NCI-H526 treated with DMSO at 0.1 percent for 48 hours (cell line): ENCODE measurements at regions not wholly inside any gene's neighbourhood (a gene's known extent, or its start where the extent isn't known, plus 50 kb on each side); places are given as distances from the start of the nearest gene placed in this dataset.
"Not testable (repeated sequence)": the region's sequence is repeated elsewhere in the genome, so short reads cannot be mapped to it uniquely, and the experiment has no call there.

ENCODE experiments used
- DNase-seq: peaks from one replicate; lab custom pipeline; 2025; lab: John Stamatoyannopoulos, UW

DNA sequence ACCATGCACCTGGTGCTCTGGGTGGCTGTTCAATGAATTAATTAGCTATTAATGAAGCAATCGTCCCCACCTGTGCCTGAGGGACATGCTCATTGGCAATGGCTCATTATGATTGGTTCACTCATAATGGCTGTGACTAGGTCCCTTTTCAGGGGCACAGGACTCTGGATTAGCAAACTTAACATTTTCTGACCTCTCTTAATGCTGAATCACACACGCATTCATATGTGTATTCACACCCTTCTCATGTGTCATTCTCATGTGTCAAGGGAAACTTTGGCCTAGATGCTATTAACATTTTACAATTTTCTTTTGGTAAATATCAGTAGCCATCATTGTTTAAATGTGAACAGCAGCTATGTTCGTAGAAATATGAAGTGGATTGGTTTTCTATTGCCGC lies 98.9 kb upstream of the PMAIP1 start:
- DNase-seq = no peak

DNA sequence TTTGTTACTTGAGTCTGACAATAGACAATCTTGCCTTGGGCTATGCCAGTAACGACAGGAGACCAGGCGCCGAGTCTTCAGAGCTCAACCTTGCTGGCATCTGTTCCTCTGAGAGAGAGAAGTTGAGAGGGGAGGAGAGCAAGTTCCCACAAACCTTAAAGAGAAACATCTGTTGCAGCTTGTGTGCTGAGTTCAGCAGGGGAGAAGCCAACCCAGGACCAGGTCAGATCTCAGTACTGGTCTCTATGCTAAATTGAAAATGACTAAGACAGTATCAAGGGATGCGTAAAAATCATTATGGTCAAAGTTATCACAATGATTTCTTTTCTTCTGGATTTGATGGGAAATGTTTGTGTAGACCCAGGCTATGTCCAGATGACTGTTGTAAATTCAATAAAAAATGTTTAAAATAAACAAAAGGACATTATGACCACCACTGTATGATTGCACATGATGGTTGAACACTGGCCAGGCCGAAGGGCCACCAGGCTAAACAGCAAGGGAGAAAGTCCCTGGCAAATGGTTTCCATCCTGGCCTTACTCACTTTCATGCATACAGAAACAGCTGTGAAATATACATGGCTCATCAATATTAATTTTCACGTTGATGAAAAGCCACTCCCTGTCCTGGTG lies 100.3 kb upstream of the PMAIP1 start:
- DNase-seq = no peak

DNA sequence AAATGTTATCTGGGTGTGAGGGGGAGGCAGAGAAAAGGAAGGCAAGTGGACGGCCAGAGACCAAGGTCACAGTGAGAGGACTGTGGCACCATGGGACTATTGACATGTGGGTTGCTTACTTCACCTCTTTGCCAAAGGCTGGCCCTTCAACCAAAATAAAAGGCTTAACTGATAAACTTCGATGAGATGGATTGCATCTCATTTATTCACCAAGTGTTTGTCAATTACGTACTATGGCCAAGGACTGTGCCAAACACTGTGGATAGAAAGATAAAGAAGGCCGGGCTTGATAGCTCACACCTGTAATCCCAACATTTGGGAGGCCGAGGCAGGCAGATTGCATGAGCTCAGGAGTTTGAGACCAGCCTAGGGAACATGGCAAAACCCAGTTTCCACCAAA lies 98.7 kb upstream of the CCBE1 start:
- DNase-seq = no peak

DNA sequence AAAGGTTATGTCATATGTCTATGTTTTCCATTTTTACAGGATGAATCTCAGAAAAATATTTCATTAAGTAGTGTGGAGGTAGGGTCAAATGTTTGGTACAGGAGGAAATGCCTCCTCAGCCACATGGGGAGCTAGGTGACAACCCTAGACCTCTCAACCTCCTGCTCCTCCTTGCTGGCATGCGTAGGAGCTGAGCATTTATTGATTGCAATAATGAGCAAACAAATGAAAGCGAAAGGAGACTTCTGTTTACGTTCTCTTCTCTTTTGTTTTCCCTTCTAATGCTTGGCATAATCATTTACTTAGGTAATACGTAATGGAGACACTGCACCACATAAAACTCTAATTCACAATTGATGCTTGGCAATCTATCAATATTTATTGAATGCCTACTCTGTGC lies 95.1 kb upstream of the CCBE1 start:
- DNase-seq = no peak

DNA sequence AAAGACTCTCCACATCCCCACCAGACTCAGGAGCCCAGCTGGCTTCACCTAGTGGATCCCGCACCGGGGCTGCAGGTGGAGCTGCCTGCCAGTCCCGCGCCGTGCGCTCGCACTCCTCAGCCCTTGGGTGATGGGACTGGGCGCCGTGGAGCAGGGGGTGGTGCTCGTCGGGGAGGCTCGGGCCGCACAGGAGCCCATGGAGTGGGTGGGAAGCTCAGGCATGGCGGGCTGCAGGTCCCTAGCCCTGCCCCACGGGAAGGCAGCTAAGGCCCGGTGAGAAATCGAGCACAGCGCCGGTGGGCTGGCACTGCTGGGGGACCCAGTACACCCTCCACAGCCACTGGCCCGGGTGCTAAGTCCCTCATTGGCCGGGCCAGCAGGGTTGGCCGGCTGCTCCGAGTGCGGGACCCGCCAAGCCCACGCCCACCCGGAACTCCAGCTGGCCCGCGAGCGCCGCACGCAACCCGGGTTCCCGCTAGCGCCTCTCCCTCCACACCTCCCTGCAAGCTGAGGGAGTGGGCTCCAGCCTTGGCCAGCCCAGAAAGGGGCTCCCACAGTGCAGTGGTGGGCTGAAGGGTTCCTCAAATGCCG lies 93.2 kb upstream of the CCBE1 start:
- not testable (repeated sequence) for DNase-seq

DNA sequence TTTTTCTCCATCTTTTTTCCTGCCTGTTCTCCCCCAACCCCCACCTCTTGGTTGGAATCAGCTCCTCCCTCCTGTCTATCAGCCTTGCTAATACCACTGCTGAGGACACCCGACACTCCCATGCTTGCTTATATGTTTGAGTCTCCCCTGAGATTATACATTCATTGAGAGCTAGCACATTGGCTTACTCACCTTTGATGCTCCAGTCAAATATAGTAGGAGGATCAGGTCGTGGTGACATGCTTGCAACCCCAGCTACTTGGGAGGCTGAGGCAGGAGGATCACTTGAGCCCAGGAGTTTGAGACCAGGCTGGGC lies 91.5 kb upstream of the CCBE1 start:
- DNase-seq = no peak

DNA sequence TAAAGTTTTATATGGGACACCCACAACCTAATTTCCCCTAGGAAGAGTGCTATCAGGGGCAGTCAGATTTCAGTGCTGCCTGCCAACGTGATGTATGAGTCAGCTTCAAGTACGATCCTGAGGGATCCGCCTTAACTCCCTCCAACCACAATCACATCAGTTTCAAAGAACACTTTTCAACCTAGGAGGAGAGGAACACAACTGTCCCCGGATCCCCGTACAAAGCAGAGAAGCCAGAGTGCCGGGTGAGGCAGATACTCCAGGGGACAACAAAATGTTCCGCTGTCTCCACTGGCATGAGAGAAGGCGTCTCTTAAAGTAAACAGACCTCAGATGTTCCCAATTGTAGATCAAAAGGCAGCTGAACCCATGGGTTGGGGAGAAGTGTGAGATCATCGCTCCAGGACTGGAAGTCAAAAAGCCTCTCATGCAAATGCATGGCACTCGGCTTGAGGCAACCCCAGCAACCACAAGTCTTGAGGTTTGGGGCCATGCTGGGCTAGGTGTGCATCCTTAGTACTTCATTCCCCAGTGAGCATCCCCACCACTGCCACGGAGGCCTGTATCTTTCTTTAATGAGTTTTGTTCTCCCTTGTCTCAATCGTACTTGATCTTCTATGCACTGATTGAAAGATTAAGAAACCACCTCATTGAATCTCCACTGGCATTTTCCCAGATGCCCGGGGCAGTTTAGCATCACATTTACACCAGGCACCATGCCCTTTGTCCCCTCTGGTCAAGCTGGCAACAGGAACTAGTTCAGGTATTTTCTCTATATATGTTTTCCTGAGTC lies 91.0 kb upstream of the CCBE1 start:
- no peak for DNase-seq

DNA sequence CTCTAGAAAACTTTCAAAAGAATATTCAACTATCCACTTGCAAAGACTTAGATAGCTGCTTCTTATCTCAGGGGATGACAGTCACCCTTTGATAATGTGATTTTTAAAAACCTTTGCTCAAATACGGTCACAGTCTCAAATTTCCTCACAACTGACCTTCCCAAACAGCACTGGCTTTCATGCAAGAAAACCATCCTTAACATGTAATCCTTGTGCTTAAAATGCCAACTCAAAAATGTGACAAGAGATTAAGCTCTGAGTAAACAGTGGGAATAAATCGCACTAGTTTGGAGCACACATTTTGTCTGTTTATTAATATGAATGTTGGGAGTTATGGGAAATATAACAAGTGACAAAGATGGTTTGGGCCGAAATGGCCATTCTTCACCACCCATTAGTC lies 87.5 kb upstream of the CCBE1 start:
- no peak for DNase-seq

DNA sequence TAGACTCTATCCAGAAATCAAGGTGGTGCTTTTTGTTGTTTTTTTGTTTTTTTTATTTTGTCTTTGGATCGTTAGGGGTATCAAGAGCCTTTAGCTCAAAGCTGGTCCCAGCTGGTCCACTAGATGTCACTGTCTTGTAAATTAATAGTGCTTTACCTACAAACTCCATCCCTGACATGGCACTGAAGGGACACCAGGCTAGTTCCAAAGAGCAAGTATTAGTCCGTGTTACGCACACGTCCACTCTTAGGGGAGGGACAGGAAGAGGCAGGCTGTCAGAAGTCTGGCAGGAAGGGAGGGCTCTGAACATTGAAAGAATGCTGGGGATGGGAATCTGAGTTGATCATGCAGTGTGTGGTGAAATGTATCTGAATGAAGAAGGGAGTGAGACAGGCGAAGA lies 85.9 kb upstream of the CCBE1 start:
- DNase-seq = peak; percentile 13

DNA sequence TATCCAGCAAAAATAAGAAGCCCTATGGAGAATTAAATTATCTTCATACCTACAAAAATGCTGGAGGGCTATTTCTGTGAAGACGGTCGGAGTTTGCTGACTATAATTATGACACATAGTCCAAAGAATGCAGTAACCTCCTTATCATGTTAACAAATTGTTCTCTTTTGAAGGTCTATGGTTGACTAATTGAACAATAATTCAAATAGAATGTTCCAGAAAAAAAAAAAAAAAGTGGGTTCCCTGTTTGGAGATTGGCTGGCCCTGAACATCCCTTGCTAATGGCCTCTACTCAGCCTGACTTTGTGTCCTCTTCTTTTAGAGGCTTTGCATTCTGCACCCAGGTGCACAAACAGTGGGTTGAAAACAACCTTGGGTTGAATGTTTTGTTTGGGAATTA lies 82.8 kb upstream of the CCBE1 start:
- no peak for DNase-seq

DNA sequence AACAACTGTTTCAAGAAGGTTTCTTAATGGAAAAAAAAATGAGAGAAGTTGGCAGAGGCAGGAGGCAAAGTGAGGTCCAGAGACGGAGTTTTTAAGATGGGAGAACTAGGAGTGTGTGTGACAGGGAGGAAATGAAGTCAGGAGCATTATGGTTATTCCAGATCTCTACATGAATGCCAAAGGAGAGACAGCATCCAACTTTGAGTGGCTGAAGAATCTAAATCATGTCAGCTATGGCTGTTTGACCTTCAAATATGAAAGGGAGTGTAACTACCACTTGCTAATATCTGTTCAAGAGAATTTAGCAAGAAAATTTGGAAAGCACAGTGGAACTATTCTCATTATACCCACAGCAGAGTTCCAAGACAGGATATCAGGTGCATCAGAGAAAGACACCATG lies 81.2 kb upstream of the CCBE1 start:
- no peak for DNase-seq

DNA sequence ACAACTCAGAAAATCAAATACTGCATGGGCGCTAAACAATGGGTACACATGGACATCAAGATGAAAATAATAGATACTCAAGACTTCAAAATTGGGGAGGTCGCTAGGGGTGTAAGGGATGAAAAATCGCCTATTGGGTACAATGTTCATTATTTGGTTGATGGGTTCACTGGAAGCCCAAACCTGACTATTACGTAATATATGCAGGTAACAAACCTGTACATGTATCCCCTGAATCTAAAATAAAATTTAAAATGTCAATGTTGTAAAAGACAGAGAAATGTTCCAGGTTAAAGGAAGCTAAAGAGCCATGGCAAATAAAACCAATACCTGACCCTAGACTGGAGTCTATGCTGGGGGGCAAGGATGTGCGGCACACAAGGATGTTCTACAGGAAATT lies 80.4 kb upstream of the CCBE1 start:
- DNase-seq = no peak

DNA sequence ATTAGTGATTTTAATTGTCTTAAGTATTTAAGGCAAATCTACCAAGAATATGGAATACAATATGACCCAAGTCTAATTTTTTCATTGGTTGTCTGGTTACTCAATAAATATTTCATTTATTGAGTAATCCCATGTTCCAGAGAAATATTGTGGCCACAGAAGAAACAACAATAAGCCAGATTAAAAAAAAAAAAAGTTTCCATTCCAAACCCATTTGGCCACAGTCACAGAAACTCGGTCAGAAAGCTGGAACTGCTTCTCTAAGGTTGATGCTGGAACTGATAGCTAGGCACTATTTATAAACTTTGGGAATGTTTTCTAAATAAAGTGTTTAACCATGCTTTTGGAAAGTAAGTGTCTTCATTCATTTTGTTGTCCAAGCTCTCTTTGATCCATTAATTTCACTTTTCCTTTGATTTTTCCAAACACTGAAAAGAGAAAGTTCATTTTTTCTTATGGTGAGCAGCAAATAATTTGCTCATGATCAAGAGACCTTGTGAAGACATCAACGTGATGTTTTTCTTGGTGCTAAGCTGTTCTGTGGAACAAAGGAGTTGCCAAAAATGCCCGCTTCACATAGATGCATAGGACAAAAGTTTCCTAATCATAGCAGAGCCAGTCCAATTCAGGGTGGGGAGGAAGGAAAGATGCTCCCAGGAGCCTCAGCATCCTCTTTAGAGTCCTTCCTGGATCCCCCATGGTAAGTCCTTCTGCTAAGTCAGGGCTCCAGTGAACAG lies 72.1 kb upstream of the CCBE1 start:
- DNase-seq = no peak

DNA sequence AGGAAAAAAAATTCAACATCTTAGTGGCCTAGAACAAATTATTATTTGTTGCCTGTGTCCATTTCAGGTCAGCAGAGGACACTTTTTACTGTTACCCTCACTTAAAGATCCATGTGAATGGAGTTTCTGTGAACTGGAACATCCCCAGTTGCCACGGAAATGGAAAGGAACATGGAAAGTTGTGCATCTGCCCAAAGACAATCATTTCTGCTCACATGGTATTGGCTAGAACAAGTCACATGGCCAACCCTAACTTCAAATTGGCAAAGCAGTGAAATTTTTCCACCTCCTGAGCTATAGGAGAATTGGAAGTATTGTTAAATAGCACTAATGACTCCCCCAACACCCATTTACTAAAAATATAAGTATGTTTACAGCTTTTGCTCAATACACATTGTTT lies 71.2 kb upstream of the CCBE1 start:
- DNase-seq = no peak

DNA sequence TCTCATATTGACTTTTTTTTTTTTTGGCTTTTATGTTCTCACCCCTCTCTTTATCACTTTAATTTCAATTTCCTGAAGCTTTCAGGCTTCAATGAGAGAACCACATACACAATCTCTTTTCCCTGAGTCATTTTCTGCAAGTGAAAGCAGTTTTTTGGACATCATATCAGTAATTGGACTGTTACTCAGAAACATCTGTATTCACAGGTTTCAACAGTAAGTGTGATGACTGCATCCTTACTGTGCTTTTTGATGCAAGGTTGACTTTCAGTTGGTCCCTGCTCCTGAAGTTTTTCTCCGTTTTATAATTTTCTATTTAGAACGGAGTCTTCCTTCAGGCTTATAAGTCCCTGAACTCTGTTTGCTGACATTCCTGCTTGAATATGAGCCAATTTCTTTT lies 70.5 kb upstream of the CCBE1 start:
- no peak for DNase-seq

DNA sequence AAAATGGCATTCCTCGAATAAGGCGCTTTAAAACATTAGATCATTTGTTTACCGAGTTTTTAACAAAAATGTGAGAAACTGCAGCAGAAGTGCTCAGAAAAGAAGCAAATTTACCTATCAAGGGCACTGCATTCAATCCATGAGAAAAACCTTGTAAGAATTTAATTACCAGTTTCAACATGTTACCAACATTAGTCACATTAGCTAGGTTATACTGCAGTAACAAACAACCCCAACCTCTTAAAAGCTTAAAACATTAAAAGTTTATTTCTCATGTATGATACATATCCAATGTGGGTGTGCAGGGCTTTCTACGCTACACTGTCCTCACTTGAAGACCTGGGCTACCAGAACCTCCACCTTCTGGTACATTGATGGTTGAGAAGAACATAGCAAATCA lies 68.1 kb upstream of the CCBE1 start:
- DNase-seq = no peak

DNA sequence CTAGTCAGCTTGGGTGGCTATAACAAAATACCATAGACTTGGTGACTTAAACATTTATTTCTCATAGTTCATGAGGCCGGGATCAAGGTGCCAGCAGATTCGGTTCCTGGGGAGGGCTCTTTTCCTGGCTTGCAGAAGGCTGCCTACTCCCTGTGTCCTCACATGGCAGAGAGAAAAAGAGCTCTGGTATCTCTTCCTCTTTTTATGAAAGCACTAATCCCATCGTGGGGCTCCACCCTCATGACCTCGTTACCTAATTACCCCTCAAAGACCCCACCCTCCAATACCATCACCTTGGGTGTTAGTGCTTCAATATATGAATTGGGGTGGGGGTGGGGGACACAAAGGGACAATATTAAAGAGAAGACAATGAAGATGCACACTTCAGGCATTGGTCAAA lies 67.1 kb upstream of the CCBE1 start:
- DNase-seq = no peak

DNA sequence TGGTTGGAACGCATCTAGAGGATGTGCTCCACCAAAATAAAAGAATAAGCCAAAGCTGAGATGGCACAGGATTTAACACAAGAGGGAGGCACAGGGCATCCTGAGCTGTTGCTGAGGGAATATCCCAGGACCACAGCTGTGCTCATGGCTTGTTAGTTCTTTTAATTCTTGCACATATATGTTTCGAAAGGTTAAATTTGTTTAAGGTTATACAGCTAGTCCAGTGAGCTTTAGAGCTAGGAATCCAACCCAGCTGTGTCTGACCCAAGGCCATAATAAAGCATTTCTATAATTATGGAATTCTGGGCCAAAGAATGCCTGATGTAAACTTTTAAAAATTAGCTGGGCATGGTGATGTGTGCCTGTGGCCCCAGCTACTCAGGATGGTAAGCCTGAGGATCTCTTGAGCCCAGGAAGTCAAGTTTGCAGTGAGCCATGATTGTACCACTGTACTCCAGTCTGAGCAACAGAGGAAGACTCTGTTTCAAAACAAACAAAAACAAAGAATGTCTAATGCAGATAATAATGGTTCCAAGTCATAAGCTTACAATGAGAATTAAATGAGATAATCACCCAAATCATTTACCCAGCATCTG lies 66.4 kb upstream of the CCBE1 start:
- no peak for DNase-seq

DNA sequence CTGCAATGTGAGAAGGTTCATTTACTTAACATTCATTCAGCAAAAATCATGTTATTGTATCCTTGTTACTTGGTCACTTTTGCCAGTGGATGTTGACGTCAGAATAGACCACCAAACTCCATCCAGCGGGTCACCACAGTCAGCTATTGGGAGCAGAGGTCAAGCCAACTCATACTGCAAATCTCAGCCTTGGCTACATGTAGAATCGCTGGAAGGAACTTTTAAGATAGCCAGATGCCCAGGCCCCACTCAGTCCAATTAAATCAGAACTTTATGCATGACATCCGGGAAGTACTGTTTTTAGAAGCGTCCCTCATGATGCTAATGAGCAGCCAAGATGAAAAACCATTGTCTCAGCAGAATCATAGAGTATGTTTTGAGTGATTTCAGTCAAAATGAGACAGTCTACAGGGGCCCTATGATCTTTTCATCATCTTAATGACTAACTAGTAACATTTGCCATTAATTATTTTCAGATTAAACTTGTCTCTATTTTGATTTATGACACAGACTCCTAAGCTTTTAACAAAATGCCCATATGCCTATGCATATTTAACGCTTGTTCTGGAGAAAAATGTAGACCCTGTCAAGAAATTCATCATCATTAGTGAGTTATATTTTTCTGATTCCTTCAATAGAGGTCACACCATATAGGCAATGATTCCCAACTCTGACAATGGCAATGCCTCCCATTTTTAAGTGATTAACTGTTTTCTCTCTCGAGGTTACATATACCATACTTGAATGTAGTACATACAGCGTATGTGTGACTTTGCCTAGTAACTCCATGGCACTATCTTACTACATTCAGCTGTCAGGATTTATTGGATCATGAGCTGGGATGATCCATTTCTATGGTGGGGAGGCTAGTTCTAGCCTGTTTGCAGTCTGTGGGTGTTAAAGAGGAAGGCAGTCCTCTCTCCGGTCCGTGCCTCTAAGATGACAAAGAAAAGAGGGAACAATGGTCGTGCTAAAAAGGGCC lies 63.7 kb upstream of the CCBE1 start:
- no peak for DNase-seq

DNA sequence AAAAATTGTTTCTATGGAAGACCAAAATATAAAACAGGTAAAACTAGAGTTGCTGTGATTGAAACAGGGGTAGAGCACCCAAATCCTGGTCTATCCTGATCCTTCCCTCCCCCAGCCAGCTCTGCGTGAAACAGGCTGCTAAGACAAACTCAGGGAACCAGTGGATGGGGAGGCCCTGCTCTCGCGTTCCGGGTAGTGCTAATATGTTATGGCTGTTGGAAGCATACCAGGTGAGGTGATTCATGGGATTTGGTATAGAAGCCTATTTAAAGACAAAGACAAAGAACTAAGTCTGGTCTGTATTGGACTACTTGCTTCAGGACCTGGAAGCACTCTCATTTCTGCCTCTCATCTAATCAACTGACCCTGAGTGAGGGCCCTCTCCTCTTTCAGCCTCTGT lies 63.0 kb upstream of the CCBE1 start:
- DNase-seq = no peak

DNA sequence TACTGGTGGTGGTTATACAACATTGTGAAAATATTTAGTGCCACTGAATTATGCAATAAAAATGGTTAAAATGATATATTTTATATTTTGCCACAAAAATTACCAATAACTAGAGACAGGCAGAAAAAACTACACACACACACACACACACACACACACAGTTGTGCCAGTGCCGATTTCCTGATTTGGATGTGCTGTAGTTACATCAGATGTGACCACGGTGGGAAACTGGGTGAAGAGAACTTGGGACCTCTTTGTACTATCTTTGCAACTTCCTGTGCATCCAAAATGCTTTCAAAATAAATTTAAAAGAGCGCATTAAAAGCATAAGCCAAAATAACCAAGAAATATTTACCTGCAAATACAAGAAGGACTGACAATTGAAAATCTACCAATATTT lies 61.6 kb upstream of the CCBE1 start:
- DNase-seq = no peak

DNA sequence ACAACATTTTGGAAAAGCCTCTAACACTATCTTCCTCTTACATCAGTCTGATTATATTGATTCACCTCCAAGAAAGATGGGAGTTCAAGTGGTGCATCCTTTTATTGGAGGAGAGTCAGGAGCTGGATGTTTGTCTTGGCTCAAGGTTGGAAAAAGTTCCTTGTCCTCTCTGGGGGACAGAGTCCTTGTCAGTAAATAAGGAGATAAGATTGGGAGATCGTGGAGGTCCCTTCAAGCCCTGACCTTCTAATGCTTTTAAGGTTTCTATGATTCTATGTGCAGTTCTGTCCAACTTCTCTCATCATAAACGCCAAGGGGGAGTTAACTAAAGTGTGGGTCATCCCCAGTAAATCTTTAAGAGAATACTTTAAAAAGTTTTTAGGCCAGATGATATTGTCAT lies 60.9 kb upstream of the CCBE1 start:
- no peak for DNase-seq
